ENCODE measurements at regions not wholly inside any gene's neighbourhood (a gene's known extent, or its start where the extent isn't known, plus 50 kb on each side); places are given as distances from the start of the nearest gene placed in this dataset.

GRCh38 chr12:93135286-93136239, 206.5 kb upstream of the EEA1 start:
- no peak for DNase-seq

GRCh38 chr12:93136253-93137055, 207.4 kb upstream of the EEA1 start:
- no peak for DNase-seq

- no peak for DNase-seq
Measured at GRCh38 chr12:93137656-93138612, 208.8 kb upstream of the EEA1 start.

- no peak for DNase-seq
Measured at GRCh38 chr12:93139028-93139665, 210.1 kb upstream of the EEA1 start.

- no peak for DNase-seq
Measured at GRCh38 chr12:93140325-93140724, 211.2 kb upstream of the EEA1 start.

- no peak for DNase-seq
Measured at GRCh38 chr12:93140801-93141200, 211.7 kb upstream of the EEA1 start.

GRCh38 chr12:93142881-93143280, 213.8 kb upstream of the EEA1 start:
- DNase-seq = no peak

- no peak for DNase-seq
Measured at GRCh38 chr12:93144109-93144508, 215.0 kb upstream of the EEA1 start.

GRCh38 chr12:93145086-93145485, 216.0 kb upstream of the EEA1 start:
- DNase-seq = no peak

- DNase-seq = no peak
Measured at GRCh38 chr12:93146263-93146939, 217.3 kb upstream of the EEA1 start.

GRCh38 chr12:93146970-93147369, 217.9 kb upstream of the EEA1 start:
- no peak for DNase-seq

GRCh38 chr12:93148412-93148811, 219.3 kb upstream of the EEA1 start:
- DNase-seq = no peak

- DNase-seq = no peak
Measured at GRCh38 chr12:93149229-93149628, 220.1 kb upstream of the EEA1 start.

- DNase-seq = no peak
Measured at GRCh38 chr12:93151079-93151762, 222.1 kb upstream of the EEA1 start.

GRCh38 chr12:93152617-93153016, 223.5 kb upstream of the EEA1 start:
- no peak for DNase-seq

- DNase-seq = no peak
Measured at GRCh38 chr12:93153321-93153720, 224.2 kb upstream of the EEA1 start.

GRCh38 chr12:93154096-93154728, 223.5 kb upstream of the NUDT4 start:
- no peak for DNase-seq

- DNase-seq = no peak
Measured at GRCh38 chr12:93154753-93155480, 222.8 kb upstream of the NUDT4 start.

GRCh38 chr12:93156086-93156716, 221.5 kb upstream of the NUDT4 start:
- no peak for DNase-seq

All from CD4-positive, alpha-beta T cell treated with Interleukin-17A for 1 hour (primary cell).